Right lobe of liver (tissue), 6 donors: ENCODE measurements at regions not wholly inside any gene's neighbourhood (a gene's known extent, or its start where the extent isn't known, plus 50 kb on each side); places are given as distances from the start of the nearest gene placed in this dataset.

Experiments
- ATAC-seq, 4 donors: fragments of 200-7000 bp; cut with Tn5 transposase; one replicate each; pipeline ENCODE4 v1.9.1; 2020; ENCODE audit warnings: mild to moderate bottlenecking in 4 of 4, moderate library complexity in 4 of 4
- DNase-seq, 3 donors: peaks; one replicate each; pipeline ENCODE4 v3.0.0-alpha.2; 2020
- H3K27ac ChIP-seq, 3 donors: fragments of 200-600 bp; one replicate each; pipeline ENCODE4 v1.8.0; 2022
- H3K27me3 ChIP-seq, 2 donors: fragments of 200-600 bp; one replicate each; pipeline ENCODE4 v1.8.0; 2022
- H3K36me3 ChIP-seq, 4 donors: fragments of 200-600 bp; sonication (generic) in 1 of 4; one replicate each; pipeline versions ENCODE4 v1.5.1 to v1.8.0; 2017 to 2022; ENCODE audit warnings: control low read depth in 1 of 4
- H3K4me1 ChIP-seq, 4 donors: fragments of 200-600 bp; sonication (generic) in 1 of 4; one replicate each; pipeline versions ENCODE4 v1.5.1 to v1.8.0; 2017 to 2022; ENCODE audit warnings: control low read depth in 1 of 4
- H3K4me3 ChIP-seq, 3 donors: fragments of 200-600 bp; one replicate each; pipeline ENCODE4 v1.8.0; 2022
- H3K9me3 ChIP-seq, 4 donors: fragments of 200-600 bp; sonication (generic) in 1 of 4; one replicate each; pipeline versions ENCODE4 v1.5.1 to v1.8.0; 2017 to 2022; ENCODE audit warnings: control low read depth in 1 of 4
- CTCF ChIP-seq, 4 donors: fragments of 200-600 bp in 3 of 4; fragments of 450-650 bp in 1 of 4; IDR thresholded peaks; one replicate each; pipeline versions ENCODE4 v1.5.1 to v1.8.0; 2016 to 2022; ENCODE audit warnings: antibody characterized with exemption in 4 of 4, mild to moderate bottlenecking in 2 of 4
- POLR2A ChIP-seq: fragments of 450-650 bp; IDR thresholded peaks from one replicate; pipeline ENCODE4 v1.6.1; 2017; ENCODE audit warnings: antibody characterized with exemption, mild to moderate bottlenecking
- WGBS: methylation state at CpG from one replicate; pipeline ENCODE4 v1.1.6; 2018; ENCODE audit warnings: low coverage, low lambda C conversion rate; ENCODE audit not compliant: insufficient coverage; ENCODE audit errors: missing lambda C conversion rate; 5-methylcytosine and 5-hydroxymethylcytosine counted together
- intact Hi-C, 2 donors: fragments of 100-400 bp; cut with DNase I; formaldehyde crosslinking; loops; one replicate each; pipeline versions ENCODE4 v1.11.2 to v1.14.1; 2022
- donor health status: DM: no; HTN: yes; CAD: no.
- donor health status: DM: no; HTN: no; CAD: no.
- donor health status: DM: no; HTN: no; CAD: no.
- donor health status: DM: no; HTN: yes; CAD: no.
- donor health status: DM: no; HTN: yes; CAD: no.

- no peak for DNase-seq
Measured at GRCh38 chr6:168828800-168829199, 387.8 kb downstream of the SMOC2 start.

GRCh38 chr6:168828035-168828434, 387.1 kb downstream of the SMOC2 start:
- DNase-seq (no peak), ATAC-seq (no peak)
- intact Hi-C loops: no loop called here
- no peak overlapping the region for H3K4me3 ChIP-seq
- H3K36me3 ChIP-seq: no peaks in the 10 kb centered on the region
- WGBS: 60% methylated on average over 3 of the region's 3 CpGs
- no peaks in the 10 kb centered on the region for H3K27me3 ChIP-seq
- H3K27ac ChIP-seq: no peak overlapping the region
- no peaks in the 10 kb centered on the region for H3K9me3 ChIP-seq
- TF ChIP-seq CTCF (IDR thresholded peaks at IDR 0.05) (no peak), POLR2A (no peak)
- H3K4me1 ChIP-seq: no peaks in the 10 kb centered on the region

More at GRCh38 chr6:168828800-168829199, 387.8 kb downstream of the SMOC2 start:
- no peaks in the 10 kb centered on the region for H3K4me1 ChIP-seq
- H3K9me3 ChIP-seq: no peaks in the 10 kb centered on the region
- no peak overlapping the region for H3K27ac ChIP-seq
- WGBS: 41% methylated on average over 2 of the region's 2 CpGs
- no peak for TF ChIP-seq CTCF (IDR thresholded peaks at IDR 0.05)
- no peak for TF ChIP-seq POLR2A
- no peaks in the 10 kb centered on the region for H3K36me3 ChIP-seq
- ATAC-seq: no peak
- intact Hi-C loops: no loop called here
- H3K4me3 ChIP-seq: no peak overlapping the region
- H3K27me3 ChIP-seq: no peaks in the 10 kb centered on the region

GRCh38 chr6:168827586-168827871, 386.5 kb downstream of the SMOC2 start:
- intact Hi-C loops: no loop called here
- no peaks in the 10 kb centered on the region for H3K36me3 ChIP-seq
- ATAC-seq (no peak), DNase-seq (no peak)
- H3K27ac ChIP-seq: no peak overlapping the region
- no peaks in the 10 kb centered on the region for H3K27me3 ChIP-seq
- no peaks in the 10 kb centered on the region for H3K9me3 ChIP-seq
- 49% methylated on average over 4 of the region's 4 CpGs for WGBS
- no peaks in the 10 kb centered on the region for H3K4me1 ChIP-seq
- H3K4me3 ChIP-seq: no peak overlapping the region
- no peak for TF ChIP-seq POLR2A
- no peak for TF ChIP-seq CTCF (IDR thresholded peaks at IDR 0.05)

- WGBS: 67% methylated on average over 17 of the region's 19 CpGs
- Histone ChIP-seq H3K36me3 (no peaks in the 10 kb centered on the region), H3K9me3 (no peaks in the 10 kb centered on the region), H3K4me3 (no peak overlapping the region), H3K4me1 (no peaks in the 10 kb centered on the region), H3K27ac (no peak overlapping the region), H3K27me3 (no peaks in the 10 kb centered on the region)
- TF ChIP-seq POLR2A: no peak
- ATAC-seq: no peak
- intact Hi-C loops: no loop called here
- DNase-seq: no peak
Measured at GRCh38 chr6:168826726-168827585, 386.0 kb downstream of the SMOC2 start.

GRCh38 chr6:168826078-168826390, 385.1 kb downstream of the SMOC2 start:
- Histone ChIP-seq H3K9me3 (no peaks in the 10 kb centered on the region), H3K4me3 (no peak overlapping the region), H3K27me3 (no peaks in the 10 kb centered on the region), H3K4me1 (no peaks in the 10 kb centered on the region), H3K36me3 (no peaks in the 10 kb centered on the region), H3K27ac (no peak overlapping the region)
- intact Hi-C loops: no loop called here
- DNase-seq (no peak), ATAC-seq (no peak)
- WGBS: no CpG with 5 or more reads among the region's 23 CpGs
- TF ChIP-seq CTCF (IDR thresholded peaks at IDR 0.05) (no peak), POLR2A (no peak)
